GM18498 (cell line): ENCODE measurements at regions not wholly inside any gene's neighbourhood (a gene's known extent, or its start where the extent isn't known, plus 50 kb on each side); places are given as distances from the start of the nearest gene placed in this dataset.

ENCODE experiments used
- ATAC-seq: cut with Tn5 transposase; IDR thresholded peaks from one replicate; pipeline ENCODE4 v1.9.1; 2021; ENCODE audit warnings: mild to moderate bottlenecking, moderate library complexity; ENCODE audit not compliant: unreplicated experiment

DNA sequence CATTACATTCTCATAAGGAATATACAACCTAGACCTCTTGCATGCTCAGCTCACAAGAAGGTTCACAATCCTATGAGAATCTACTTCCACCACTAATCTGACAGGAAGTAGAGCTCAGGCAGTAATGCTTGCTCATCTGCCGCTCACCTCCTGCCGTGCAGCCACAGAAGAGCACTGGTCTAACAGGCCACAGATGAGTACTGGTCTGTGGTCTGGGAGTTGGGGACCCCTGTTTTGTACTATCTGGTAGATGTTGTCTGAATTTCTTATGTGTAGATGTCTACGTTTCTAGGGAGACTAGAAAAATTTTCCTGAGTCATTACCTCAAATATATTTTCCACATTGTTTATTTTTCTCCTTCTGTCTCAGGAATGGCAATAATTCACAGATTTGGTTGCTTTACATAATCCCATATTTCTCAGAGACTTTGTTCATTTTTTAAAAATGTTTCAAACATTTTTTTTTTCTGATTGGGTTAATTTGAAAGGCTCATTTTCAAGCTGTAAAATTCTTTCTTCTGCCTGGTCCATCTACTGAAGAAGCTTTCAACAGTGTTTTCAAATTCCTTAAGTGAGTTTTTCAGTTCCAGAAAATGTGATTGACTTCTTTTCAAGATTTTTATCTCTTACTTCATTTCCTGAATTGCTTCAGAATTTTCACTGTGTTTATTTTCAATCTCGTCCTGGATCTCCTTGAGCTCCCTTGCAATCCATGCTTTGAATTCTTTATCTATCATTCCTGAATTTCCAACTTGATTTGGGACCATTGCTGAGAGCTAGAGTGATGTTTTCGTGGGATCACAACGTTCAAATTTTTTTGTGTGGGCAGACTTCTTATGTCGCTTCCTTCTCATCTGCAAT, 1322.2 kb downstream of the PCDH9 start:
- ATAC-seq = no peak

DNA sequence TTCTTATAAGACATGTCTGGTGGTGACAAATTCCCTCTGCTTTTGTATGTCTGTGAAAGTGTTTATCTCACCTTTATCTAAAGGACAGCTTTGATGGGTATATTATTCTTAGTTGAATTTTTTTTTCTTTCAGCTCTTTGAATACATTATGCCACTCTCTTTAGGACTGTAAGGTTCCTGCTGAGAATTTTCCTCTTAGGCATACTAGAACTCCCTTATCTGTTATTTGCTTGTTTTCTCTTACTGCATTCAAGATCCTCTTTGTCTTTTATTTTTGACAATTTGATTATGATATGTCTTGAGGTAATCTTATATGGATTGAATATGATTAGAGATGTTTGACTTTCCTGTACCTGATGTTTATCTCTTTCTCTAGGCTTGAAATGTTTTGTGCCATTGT, 1328.4 kb downstream of the PCDH9 start:
- ATAC-seq = no peak

GRCh38 chr13:65894049-65894448, 1336.1 kb downstream of the PCDH9 start:
- no peak for ATAC-seq

- ATAC-seq = no peak
Observed at GRCh38 chr13:65892859-65893258, 1337.3 kb downstream of the PCDH9 start.

DNA sequence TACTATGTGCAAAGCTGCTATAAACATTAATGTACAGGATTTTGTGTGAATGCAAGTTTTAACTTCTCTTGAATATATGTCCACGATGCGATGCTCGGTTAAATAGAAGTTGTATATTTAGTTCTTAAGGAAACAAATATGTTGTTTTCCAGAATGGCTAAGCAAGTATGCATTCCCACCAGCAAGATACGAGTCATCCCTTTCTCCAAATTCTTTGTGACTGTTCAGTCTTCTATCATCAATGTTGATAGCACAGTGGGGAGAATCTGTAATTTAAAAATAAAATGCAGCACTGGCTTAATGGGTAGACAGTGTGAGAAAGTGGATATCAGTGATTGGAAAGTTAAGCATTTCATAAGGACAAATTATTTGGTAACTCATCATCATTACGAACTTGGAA, 1340.8 kb downstream of the PCDH9 start:
- no peak for ATAC-seq

DNA sequence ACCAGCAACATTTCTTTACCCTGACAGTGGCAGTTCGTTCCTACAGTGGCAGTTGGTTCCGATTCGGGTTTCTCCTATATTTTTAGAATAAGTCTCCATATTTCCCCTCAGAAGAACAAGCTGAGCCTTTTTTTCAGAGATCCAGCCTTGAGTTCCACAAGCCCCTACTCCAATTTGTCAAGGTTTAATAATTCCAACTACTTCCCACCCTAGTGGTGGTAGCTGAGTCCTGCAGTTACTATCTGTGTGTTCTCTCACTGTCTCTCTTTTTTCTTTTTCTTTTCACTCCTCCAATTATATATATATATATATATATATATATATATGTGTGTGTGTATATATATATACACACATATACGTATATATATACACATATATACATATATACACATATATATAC, 1347.3 kb downstream of the PCDH9 start:
- no peak for ATAC-seq

DNA sequence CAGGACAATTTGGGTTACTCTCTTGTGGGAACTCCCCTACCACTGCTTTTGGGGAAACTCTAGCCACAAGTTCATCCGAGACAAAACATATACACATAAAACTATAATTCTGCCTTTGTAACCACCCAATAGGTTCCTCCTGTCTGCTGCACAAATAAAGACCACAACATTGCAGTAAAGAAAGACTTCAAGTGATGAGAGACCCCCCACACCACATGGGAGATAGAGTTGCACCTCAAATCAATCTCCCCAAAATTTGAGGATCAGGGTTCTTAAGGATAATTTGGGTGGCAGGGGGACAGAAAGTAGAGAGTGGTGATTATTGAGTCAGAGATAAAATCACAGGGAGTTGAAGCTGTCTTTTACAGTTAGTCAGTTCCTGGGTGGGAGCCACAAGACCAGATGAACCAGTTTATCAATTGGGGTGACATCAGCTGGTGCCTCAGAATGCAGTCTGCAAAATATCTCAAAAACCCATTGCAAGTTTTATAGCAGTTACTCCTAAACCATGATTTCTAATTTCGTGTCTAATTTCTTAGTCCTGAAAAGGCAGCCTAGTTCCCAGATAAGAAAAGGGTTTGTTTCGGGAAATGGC, 1348.5 kb downstream of the PCDH9 start:
- ATAC-seq = no peak

DNA sequence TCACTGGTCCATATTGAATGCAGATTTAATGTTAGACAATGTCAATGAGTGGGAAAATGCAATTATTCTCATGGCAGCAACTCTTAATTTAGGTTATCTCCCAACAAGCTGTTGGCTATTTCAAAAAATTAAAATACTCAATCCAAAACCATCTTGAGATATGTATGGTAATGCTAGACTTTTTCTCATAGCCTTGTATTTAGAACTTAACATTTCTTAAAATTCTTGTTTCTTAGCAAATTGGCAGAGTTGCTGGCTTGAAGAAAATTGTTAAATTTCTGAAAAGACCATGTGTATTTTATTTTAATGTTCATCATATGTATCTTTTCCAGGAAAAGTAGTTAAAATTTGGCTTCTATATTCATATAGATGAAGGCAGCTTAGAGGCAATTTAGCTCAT, 1355.1 kb downstream of the PCDH9 start:
- no peak for ATAC-seq

DNA sequence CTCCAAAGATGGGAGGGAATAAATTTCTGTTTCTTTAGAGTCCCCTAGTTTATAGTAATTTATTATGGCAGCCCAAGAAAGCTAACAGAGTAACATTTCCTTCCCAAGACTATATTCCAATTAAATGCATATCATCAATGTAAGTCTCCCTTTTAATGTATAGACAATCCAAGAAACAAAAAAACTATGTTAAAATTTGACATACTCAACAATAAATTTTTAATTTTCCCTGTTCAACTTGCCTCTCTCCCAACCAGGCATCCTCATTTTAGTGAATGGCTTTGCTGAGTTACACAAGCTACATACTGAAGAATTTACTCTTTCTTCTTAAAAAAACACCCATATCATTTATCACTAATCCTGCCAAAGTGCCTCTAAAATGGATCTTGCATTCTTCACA, 1357.7 kb downstream of the PCDH9 start:
- ATAC-seq = no peak

- ATAC-seq = no peak
Observed at GRCh38 chr13:65868884-65869283, 1361.3 kb downstream of the PCDH9 start.

DNA sequence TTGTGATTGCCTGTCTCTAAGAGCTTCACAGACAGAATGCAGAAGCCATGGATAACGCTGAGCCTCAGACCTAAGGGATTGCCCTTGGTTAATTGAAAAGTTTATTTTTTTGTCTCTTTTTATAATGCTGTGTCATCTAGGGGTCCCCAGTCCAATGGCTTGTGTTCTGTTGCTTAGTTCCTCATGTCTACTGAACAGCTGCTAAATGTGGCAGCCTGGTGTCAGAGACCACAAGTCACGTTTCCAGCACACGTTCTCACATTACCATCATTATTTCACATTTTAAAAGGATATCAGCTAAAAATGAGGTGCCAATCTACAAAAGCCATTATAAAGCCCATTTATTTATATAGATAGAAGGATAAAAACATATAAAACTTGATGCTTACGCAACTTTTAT, 1362.0 kb downstream of the PCDH9 start:
- ATAC-seq = no peak

DNA sequence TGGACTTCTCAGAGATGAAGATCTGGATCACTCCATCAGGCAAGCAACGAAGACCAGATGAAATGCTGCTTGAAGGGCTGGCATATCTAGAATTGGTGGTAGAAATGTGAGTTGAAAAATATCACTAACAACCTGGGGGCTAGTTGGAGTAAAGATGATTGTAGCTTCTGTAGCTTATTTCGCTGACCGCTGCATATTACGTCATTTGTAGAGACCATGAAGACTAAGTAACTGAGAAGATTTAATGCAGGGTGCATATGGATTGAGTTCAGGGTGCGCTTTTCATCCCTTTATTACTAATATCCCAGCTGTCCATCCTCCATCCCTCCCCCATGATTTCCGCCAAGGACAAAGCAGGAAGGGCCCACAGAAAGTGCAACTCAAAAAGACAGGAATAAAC, 1364.0 kb downstream of the PCDH9 start:
- no peak for ATAC-seq

GRCh38 chr13:65865206-65865605, 1364.9 kb downstream of the PCDH9 start:
- ATAC-seq = no peak

DNA sequence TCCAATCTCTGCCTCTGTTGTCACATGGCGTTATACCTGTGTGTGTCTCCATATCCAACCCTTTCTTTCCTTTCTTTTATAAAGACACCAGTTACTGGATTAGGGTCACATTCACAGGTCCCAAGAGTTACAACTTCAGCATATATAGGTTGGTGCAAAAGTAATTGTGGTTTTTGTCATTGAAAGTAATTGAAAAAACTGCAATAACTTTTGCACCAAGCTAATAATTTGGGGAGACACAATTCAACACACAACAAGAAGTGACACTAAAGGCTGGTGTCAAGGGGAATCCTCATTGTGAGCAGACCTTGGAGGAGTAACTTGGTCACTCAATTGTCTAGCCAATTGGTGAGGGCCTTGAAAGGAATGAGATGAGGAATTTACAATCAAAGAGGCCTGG, 1366.1 kb downstream of the PCDH9 start:
- no peak for ATAC-seq

DNA sequence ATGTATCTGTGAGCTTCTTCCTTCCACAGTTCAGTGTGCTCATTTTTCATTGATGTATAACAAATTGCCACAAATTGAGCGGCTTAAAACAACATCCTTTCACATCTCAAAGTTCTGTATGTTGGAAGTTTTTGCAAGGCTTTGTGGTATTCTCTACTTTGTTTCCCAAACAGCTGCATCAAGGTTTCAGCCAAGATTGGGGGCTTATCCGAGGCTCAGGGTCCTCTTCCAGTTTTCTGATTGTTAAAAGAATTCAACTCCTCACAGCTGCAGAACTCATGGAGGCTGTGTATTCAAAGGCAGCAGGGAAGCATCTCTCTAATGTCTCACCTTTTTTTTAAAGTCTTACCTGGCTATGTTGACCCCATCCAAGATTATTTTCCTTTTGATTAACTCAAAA, 1369.8 kb downstream of the PCDH9 start:
- ATAC-seq = no peak

DNA sequence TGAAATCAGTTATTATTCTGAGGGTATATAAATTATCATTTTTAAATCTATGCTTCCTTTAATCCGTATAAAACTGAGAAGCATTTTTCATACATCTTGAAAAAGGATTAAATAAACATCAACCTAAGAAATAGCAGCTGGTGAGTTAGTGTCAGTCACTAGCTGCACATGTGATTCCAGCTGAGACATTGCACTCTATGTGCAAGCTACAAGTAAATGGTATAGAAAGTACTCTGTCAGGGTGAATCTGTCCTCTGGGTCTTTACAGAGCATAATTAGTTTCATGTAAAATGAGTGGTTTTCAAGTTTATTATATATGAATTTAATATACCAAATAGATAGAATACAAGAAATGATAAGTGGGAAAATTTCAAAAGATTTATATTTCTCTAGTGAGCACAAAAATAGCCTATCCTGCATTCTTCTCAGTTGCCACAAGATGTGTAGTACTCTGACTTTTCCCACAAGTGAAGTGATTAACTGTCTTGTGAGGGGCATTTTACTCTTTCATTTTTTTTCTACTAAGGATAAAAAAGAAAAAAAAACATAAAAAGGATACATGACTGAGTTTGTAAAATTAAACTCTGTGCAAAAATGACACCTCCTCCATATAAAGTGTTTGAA, 1372.1 kb downstream of the PCDH9 start:
- ATAC-seq = no peak

DNA sequence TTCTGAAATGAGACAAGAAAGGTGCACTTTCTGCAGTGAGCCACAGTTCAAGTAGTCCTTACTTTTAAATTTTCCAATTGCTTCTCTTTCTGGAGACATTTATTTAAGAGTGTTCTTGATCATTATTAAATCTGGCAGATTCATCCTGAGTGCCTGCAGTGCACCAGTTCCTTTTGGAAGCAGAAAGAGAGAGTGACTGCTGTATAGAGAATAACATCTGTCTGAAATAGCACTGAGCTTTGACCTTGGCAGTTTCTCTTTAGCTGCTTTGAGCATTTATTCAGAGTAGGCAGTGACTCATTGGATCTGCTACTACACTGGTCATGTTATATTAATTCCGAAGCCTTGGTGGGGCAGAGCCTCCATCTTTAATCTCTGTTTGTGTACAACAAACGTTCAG, 1373.7 kb downstream of the PCDH9 start:
- no peak for ATAC-seq

- ATAC-seq = no peak
Observed at GRCh38 chr13:65855242-65855805, 1374.8 kb downstream of the PCDH9 start.

DNA sequence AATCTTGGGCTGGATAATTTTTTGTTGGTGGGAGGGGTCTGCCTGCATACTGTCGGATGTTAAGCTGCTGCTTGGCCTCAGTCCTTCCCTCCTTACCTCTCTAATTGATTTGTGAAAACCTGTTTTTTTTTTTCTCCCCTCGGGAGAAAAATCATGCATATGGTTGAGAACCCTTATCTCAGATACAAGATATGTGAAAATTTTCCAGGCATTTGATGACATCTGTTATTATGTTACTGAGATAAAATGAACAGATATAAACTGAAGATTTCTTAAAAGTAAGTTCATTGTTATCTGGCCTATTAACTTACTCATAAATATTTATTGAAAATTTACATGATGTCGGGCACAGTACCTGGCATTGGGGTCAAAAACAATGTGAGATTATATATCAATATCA, 1375.7 kb downstream of the PCDH9 start:
- ATAC-seq = no peak

DNA sequence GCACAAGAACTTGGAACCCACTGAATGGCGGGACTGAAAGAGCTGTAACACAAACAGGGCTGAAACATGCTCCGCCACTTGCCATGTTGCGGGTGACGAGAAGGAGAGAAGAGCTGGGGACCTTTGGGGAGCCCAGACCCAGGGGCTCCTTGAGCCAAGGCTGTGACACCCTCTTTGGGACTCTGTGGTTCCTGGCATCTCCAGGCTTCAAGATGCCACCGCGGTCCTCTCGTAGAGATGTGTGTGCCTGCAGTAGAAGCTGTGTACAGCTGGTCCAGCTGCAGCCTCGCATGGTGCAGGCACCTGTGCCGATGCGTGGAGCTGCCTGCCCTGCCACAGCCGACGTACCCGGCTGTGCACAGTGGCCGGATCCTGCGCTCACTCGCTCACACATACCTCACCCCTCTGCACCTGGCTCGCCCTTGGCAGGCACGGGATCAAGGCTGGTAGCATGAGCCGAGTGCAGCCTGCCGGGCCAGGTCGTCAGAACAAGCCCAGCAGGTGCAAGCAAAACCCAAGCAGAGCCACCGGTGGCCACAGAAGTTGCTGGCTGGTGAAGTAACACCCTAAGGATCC, 1385.8 kb downstream of the PCDH9 start:
- no peak for ATAC-seq

DNA sequence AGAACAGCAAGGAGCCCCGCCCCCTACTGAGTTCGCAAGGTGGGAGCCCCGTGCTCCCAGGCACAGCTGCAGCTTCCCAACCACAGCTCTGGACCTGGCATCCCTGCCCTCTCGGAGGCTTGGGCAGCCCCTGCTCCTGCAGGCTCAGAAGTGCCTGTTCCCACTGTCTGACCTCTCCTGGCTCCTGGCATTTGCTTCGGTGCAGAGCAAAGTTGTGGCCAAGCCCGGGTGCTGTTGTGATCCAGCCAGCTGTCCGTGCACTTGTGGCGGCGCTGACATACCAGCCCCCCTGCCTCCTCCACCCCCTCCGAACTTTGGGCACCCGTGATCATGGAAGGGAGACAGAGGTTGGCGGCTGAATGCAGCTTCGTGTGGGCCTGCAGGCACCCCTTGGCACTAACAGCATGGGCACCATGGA, 1386.8 kb downstream of the PCDH9 start:
- ATAC-seq = no peak

DNA sequence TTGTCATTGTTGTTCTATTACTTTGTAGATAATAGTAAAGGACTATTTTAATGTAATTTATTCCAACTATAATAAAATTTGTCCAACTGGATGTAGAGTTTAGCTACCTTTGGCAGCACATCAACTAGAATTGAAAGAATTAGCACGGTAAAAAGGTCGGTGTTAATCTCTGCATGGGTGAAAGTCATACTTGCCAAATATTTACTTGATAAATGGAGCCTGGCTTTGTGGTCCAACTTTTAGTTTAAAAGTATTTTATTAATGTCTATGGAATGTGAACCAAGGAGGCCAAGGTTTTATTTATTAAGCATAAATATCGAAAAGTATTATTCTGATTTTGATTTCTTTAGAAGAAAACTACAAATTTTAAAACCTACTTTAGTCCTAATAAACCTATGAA, 1389.0 kb downstream of the PCDH9 start:
- no peak for ATAC-seq
